OCI-LY7 (cell line): ENCODE measurements at regions not wholly inside any gene's neighbourhood (a gene's known extent, or its start where the extent isn't known, plus 50 kb on each side); places are given as distances from the start of the nearest gene placed in this dataset.

Source experiments
- CTCF ChIP-seq: fragments of 200-600 bp; sonication (generic); conservative IDR thresholded peaks from 2 replicates; pipeline ENCODE4 v1.5.1; 2014; ENCODE audit warnings: mild to moderate bottlenecking, antibody characterized with exemption, low read length, moderate library complexity, mixed read lengths
- EZH2phosphoT487 ChIP-seq: fragments of 200-600 bp; sonication (generic); IDR thresholded peaks from 2 replicates; pipeline ENCODE4 v1.6.1; 2018; ENCODE audit warnings: low read depth, borderline replicate concordance, mild to moderate bottlenecking, mixed run types, antibody characterized with exemption, low read length, moderate library complexity, mixed read lengths

- no peak for TF ChIP-seq CTCF
- no peak for TF ChIP-seq EZH2phosphoT487
These were observed 205.9 kb upstream of the MIR17HG start for GRCh38 chr13:91141543-91142061.
